ENCODE measurements at regions not wholly inside any gene's neighbourhood (a gene's known extent, or its start where the extent isn't known, plus 50 kb on each side); places are given as distances from the start of the nearest gene placed in this dataset.

DNA sequence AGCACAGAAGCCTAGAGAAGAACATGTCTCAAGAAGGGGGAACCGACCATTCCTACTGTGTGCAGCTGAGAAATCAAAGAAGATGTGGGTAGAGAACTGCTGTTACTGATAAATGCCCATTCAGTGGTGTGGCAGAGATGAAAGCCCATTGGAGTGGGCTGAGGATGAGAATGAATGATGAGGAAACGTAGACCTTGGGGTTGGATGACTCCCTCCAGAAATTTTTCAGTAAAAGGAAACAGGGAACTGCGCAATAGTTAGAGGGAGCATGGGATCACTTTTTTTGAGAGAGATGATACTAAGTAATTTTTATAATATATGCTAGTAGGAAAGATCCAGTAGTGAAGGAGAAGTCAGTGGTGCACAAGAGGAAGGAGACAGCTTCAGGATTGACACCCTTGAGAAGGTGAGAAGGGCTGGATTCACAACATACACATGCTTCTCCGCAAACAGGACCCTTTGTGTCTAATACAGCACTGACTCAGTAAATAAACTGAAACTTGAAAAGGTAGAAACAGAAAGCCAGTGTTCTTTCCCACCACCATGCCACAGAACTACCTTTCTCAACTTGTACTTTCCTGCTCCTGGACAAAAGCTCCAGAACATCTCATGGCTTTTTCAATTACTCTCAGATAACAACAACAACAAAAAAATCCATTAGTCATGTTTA, 104.7 kb upstream of the IL6 start:
- DNase-seq: no peak

DNA sequence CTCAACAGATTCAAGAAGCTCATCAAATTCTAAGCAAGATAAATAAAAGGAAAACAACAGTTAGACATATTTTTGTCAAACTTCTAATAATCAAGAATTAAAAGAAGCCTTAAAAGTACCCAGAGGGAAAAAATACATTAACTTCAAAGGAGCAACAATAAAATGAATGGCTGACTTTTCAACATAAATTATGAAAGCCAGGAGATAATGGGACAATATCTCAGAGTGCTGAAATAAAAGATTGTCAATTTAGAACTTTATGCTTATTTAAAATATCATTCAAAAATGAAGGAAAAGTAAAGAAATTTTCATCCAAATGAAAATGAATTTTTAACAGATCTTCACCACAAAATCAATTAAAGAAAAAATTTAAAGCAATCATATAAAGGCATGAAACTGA, 108.5 kb upstream of the IL6 start:
- no peak for DNase-seq

DNA sequence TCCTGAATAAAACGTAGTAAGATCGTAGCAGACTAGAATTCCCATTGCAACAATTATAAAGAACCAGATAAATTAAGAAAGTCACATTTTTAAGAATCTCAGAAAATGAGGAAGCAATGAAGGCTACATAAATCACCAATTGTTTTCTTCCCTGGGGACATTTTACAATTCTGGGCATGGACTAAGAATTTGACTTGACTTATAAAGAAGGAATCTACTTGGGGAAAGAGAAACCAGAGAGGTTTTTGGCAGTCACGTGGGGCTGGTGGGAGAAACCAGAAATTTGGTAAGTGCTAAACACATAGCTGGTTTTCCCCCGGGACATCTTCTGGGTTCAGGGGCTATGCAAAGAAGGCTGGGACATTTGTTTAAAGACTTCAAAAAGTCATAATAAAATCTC, 109.8 kb upstream of the IL6 start:
- peak; percentile 83 for DNase-seq

DNA sequence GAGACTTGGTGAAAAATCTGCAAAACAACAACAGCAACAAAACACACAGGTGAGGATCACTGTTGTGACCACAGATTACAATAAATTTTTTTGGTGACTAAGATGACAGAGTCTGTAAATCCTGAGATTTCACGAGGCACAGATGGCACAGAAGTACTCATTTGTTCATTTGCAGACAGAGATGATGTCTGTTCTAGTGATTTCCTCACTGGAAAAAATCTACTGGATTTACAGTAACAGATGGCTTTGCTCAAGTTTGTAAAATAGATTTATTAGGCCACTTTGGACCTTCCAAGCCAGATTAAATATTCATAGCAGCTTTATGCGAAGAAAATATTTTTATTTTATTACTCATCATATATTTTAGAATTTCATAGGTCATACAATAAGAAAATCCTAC, 113.5 kb upstream of the IL6 start:
- DNase-seq: no peak

DNA sequence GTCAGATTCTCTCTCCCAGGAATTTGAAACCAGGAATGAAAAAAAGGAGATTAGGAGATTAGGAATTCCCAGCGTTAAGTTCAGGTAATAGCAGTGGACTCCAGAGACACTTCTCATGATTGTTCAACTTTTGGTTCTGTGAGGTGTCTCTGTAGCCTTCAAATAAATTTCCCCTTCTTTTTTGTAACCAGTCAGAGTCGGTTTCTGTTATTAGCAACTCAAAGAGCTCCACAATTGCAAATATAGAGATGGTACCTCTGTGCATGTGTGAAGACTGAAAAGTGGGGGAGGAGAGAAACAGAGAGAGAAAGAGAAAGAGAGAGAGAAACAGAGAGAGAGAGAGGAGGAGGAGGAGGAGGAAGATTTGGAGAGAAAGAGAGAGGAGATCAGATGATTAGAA, 112.8 kb upstream of the STEAP1B start:
- no peak for DNase-seq

DNA sequence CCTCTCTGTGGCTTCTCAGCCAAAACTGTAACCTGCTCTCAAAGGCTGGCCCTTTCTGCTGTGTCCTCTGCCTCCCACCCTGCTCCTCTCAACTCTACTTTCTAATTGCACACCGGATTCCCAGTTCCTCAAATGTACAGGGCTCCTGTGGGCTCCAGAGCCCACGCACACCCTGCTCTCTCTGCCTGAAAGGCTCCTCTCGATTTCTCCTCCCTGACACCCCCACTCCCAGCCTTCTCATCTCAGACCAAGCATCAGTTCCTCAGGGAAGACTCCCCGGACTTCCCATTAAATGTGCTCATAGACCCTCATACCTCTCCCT, 111.7 kb upstream of the STEAP1B start:
- DNase-seq: no peak

DNA sequence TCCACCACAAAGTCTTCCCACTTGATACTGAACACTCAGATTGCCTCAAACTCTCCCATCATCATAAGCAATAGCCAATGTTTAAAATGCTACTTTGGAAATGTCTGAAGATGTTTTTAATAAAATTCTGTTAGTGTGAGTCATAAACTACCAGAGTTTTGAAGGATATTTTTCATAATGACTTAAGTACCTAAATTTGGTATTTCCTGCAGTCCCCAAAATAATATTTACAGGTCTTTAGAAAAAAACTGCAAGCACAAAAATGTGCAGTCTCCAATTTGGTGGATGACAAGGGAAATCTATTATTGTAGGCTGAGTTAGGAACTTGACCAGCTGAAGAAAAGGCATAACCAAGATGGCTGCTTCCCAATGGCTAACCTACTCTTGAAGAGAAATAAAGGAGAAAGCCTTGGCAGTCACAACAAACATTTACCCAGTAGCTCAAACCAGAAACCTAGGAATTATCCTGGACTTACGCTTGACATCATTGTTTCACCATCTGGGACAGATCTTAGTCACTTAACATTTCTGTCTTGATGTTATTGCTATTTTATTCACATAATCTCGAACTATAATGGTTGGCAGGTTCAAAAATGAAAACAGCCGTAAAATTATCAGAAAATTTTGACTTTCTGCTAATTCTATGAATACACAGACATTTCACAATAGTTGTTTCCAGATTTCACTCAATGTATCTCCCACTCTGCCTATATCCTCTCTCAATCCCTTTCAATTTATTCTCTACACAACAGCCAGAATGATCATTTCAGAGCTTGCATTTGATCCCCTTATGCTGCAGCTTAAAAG, 111.2 kb upstream of the STEAP1B start:
- peak; percentile 78 for DNase-seq

DNA sequence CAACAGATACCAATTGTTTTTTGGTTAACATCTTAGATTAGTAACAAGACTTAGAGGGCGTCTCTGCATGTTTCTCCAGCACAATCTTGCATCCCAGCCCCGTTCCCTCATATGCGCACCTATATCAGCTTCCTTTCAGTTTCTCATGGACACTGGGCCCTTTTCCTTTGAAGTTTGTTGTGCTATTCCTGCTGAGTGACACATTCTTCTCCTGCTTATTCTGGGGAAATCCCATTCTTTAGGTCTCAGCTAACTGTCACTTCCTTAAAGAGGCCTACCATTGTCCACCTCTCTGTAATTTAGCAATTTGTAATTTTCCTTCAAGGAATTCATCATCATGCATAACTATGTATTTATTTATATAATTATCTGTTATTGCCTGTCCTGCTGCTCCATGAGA, 110.3 kb upstream of the STEAP1B start:
- no peak for DNase-seq

DNA sequence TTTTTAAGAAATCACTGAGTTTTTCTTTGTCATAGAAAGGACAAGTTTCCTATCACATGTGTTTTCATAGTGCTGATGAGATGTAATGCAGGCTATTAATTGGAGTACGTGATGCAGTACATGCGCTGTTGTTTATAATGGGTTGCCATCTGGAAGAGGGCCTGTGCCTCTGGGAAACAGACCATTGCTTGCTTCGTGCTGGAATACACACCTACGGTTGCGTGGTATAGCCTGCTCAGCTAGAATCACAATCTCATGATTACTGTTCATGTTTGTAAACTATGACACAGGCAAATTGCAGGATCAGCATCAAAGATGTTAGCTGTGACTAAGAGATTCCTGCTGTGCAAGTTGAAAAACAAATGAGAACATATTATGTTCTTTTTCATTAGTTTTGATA, 107.2 kb upstream of the STEAP1B start:
- DNase-seq: no peak

DNA sequence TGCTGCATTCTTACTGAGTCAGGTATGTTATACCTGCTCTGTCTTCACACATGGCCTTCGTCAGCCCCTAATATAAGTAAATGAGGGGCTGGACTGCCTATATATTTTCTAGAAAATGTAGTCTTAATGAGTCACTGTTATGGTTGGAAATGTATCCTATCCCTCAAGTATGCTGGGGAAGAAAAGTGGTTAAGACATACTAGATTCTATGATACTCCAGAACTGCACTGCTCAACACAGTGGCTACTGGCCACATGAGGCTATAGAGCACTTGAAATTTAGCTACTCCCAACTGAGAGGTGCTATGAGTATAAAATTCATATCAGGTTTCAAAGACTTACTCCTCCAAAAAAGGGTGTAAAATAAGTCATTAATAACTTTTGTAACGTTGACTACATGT, 104.3 kb upstream of the STEAP1B start:
- peak; percentile 56 for DNase-seq

DNA sequence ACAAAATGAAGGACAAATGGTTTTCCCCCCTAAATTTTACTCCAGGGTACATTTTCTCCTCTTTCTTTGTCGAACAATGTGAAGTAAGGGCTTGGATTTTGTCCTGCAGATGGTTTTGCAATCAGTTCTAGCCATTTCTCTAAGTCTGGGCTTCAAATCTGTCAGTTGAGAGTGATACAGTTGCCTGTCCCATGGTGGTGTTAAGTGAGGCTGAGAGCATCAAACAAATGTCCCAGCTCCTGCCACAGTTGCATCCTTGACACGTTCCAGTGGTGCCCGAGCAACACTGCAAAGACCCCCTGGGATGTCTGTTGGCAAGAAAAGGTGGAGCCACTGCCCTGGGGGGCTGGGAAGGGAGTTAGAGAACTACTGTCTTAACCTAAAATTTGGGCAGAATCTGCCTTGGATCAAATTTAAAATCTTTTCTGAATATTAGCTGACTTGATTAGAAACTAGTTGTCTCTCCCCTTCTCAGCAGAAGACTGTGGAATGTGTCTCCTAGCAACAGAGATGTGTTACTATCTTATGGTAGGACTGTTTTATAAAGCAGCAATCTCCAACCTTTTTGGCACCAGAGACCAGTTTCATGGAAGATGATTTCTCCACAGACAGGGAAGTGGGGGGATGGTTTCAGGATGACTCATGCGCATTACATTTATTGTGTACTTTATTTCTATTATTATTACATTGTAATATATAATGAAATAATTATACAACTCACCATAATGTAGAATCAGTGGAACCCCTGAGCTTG, 102.0 kb upstream of the STEAP1B start:
- peak; percentile 80 for DNase-seq

DNA sequence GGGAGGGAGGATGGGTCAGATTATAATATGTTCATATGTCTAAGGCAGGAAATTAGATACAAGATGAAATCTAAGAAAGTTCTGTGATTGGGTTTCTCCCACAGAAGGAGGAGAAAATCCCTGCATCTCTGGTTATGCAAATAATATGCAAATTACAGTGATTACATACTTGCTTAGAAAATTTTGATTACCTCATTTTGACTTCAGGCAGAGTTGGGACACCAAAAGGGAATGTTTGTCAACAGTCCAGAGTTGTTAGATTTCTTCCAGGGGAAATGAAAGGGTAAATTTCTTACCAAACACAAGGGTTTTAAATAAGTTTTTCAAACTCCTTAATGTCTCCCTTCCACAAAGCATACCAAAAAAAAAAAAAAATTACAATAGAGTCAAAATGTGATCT, 101.4 kb upstream of the STEAP1B start:
- DNase-seq: no peak

DNA sequence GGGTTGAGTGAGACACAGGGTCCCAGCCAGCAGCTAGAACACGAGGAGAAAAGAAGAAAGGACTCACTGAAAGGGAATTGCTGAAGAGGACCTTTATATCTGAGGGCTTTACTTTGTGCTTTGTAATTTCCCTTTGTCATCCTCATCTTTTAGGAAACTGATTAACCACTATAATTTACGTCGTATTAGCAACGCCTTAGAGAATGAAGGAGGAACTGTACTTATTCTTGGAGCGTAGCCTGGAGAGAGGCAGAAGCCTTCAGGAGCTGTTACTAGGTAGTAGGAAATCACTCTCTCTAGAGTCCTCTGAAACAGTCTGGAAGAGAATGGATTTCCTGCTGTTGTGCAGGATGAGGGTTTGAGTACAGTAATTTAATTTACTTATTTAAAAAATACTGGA, 101.0 kb upstream of the STEAP1B start:
- no peak for DNase-seq

DNA sequence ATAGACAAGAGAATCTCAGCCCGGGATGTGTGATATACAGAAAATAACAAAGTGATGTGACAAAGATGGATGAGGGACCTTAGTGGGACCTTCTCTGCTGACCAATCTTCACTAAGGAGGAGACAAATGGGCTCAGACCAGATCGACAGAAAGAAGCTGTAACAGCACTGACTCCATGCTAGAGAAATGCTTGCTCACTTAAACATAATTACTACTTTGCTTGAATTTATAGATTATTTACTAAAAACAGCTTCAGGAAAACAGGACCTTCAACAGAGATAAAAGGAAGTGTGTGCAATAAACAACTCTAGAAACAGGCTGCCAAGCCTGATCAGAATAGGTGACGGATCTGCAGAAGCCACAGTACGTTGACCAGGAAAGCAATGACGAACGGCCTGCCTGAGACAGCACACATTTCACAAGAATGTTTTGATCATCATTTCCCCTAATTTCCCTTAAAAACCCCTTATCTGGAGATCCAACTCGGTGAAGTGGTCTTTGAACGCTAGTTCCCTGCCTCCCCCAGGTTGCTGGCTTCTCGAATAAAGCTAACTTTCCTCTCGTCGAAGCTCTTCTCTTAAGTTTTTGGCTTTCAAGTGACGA, 98.4 kb upstream of the STEAP1B start:
- no peak for DNase-seq

DNA sequence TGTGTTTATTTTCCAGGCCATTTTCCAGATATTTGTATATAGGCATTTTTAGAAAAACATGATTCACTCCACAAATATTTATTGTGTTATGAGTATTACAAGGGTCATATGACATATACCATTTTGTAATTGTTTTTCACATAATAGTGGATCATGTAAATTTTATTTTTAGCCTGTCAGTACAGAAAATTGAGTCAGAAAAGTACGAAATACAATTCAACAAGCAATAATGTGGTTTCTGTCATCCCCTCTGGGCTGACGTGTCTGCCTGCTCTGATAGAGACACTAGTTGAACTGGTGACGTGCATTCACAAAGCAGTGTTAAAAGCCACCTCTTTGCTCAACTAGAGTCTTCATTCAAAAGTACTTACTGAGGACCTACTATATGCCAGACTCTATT, 97.9 kb upstream of the STEAP1B start:
- peak; percentile 69 for DNase-seq

DNA sequence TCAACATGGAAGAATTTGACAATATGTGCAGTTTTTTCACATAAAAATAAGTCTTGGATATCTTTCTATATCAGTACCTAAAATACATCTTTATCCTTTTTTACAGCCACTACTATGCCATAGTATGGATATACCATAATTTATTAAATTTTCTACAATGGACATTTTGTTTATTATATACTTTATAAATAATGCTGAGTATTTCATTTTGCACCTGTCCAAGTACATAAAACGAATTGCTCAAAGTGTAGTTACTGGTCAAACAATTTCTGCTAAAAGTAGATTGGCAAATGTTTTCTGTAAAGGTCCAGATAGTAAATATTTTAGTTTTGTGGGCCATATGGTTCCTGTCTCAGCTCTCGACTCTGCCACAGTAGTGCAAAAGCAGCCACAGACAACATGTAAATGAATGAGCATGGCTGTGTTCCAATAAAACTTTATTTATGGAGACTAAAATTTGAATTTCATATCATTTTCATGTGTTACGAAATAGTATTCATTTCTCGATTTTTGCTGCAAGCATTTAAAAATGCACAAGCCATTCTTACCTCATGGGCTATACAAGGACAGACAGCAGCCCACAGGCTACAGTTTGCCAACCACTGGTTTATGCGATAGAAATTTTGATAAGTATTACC, 96.9 kb upstream of the STEAP1B start:
- no peak for DNase-seq

DNA sequence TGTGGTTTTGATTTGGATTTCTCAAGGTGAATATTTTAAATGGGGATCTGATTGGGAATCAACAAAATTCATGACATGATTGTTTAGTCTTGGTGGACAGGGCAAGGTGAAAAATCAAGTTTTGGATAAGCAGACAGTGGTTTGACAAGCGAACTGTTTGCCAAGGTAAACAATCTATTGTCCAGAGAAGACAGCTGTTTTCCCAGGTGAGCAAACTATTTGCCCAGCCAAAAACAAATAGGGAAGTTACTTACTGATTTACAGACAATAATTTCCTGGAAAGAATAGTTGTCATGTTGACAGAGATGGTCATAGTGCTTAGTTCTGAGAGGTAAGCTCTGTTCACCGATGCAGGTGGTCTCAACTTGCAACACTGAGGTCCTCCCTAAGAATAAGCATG, 94.0 kb upstream of the STEAP1B start:
- no peak for DNase-seq

DNA sequence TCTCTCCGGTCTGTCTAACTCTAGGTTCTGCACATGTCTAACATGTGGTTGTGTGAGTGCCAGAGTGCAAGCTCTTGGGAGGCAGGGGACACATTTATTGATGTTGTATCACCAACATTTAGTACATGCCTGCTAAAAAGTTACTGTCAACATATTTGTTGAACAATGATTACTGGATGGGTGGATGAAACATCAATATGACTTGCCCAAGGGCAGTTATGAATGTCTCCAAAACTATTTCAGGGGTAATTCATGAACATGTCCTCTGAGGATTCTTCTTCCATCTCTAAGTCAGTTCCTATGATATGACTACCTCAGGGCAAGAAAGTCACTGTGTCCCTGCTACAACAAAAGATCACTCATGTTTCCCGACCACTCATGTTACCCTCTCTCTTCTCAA, 91.3 kb upstream of the STEAP1B start:
- peak; percentile 22 for DNase-seq

DNA sequence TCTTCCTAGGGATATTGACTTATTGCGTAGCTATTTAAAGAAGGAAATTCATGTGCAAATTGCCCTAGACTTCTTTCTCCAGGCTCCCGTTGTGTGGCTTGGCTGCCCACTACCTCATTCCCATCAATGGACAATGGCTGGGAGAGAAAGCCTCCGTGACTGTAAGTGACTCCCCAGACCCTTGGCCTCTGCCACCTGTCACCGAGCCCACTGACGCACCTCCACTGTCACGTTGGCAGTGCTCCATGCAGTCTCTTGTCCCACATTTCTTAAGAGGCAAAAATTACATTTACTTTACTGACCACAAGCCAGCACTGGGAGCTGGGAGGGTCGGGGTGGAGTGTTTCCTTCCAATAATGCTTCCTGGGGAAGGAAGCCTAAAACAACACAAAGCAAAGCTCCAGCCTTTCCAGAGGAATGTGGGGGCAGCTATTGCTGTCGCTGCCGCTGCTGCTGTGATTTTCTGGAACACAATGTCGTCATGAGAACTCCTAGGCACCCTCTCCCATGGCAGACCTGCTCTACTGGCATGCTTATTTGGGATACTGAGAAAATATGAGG, 89.7 kb upstream of the STEAP1B start:
- peak; percentile 54 for DNase-seq

DNA sequence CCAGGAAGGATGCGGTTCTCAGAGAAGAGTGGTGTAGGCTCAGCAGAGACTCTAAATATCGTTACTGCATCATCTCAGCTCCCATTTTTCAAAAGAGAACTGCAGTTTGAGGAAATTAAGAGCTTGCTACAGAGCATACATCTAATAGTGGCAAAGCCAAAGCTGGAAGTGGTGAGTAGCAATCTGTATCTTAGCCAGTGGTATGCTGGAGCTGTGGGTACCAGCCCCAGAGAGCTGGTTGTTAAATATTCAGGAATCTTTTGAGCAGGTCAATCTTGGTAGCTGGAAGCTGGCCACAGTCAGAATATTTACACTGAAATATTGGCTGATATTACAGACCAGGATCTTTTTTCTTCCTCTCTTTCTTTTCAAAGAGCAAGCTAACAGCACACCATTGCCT, 88.4 kb upstream of the STEAP1B start:
- DNase-seq: no peak

DNA sequence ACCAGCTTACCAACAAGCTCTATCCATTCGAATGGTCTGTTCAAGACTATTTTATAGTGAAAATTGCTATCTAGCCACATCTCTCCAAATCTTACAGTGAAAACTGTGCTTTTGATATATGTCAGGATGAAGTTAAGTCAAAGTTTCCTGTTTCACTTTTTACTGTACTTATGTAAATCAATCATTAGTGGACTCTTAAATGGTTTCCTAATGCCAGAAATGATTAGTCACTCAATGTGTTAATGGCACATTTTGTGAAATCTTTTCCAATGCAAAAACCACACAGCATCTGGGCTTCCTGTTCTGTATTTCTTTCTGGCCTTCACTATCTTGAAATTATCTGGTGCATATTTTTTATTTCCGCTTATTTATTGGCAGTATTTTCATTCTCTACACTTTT, 87.3 kb upstream of the STEAP1B start:
- peak; percentile 88 for DNase-seq

DNA sequence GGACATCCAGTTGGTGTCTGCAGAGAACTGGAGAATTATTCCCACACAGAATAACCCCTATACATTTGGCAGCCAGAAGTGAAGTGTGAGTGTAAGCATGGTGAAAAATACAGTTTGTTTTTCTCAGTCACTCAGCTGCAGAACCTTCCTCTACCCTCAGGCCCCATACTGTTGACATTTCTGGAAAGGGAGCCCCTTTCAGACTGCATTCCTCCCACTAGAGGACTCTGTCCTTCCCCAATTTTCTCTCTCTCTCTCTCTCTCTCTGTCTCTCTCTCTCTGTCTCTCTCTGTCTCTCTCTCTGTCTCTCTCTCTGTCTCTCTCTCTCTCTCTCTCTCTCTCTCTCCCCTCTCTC, 86.8 kb upstream of the STEAP1B start:
- peak; percentile 61 for DNase-seq

Data from fibroblast of upper back skin (primary cell).